DMS 273 (cell line): ENCODE measurements at regions not wholly inside any gene's neighbourhood (a gene's known extent, or its start where the extent isn't known, plus 50 kb on each side); places are given as distances from the start of the nearest gene placed in this dataset.
"Not testable (repeated sequence)": the region's sequence is repeated elsewhere in the genome, so short reads cannot be mapped to it uniquely, and the experiment has no call there.

Experiments used
- DNase-seq: peaks from one replicate; lab custom pipeline; 2025; ENCODE audit not compliant: unreplicated experiment; lab: John Stamatoyannopoulos, UW

- DNase-seq, result no peak
Observed at GRCh38 chr6:159527351-159527750, 165.7 kb downstream of the SOD2 start.

DNA sequence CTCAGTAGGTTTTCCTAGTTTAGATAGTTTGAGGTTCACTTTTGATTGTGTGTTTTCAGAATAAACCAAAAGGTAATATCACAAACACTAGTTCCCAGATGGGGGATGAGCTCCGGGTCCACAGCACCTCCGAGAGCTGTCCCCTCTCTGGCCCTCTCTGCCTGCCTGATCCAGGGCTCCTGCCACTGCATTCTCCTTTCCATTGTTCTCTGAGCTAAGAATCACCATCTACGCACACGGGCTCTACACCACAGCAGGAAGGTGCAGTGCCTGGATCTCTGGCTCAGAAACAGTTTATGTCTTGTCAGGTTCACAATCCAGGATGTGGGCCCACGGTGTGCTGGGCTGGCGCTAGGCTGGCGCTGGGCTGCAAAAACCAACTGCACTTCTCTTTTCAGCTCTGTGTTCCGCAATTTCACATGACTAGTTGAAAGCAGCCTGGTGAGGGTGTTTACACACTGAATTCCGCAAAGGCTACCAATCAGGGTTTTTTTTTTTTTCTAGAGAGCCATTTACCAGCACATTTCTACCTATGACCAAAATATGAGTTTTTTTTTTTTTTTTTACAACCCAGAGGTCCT lies 167.5 kb downstream of the SOD2 start:
- no peak for DNase-seq

GRCh38 chr6:159522877-159523547 lies 170.0 kb downstream of the SOD2 start:
- DNase-seq, result no peak

DNA sequence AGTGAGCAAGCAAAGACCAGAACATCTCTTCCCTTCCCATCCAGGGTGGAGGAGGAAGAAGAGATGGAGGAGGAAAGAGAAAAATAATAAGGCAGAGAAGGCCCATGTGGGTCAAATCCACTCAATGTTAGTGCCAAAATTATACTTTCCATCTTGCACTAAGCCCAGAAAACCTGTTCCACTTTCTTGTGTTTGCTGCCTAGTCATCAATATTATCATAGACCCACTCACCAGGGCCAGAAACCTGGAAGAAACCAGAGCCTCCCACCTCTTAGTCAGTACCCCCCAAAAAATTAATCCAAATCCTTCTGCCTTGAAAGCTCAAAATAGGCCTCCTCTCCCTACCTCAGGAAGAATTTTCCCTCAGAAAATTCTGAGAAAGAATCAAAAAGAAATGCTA lies 171.1 kb downstream of the SOD2 start:
- DNase-seq, result no peak

GRCh38 chr6:159520002-159520401 lies 173.0 kb downstream of the SOD2 start:
- DNase-seq, result no peak

- not testable (repeated sequence) for DNase-seq
Observed at GRCh38 chr6:159515811-159516210, 177.2 kb downstream of the SOD2 start.

- no peak for DNase-seq
Observed at GRCh38 chr6:159513914-159514313, 179.1 kb downstream of the SOD2 start.

- no peak for DNase-seq
Observed at GRCh38 chr6:159513074-159513720, 179.8 kb downstream of the SOD2 start.

- no peak for DNase-seq
Observed at GRCh38 chr6:159512571-159512970, 180.5 kb downstream of the SOD2 start.

GRCh38 chr6:159512104-159512503 lies 180.9 kb downstream of the SOD2 start:
- DNase-seq, result no peak

DNA sequence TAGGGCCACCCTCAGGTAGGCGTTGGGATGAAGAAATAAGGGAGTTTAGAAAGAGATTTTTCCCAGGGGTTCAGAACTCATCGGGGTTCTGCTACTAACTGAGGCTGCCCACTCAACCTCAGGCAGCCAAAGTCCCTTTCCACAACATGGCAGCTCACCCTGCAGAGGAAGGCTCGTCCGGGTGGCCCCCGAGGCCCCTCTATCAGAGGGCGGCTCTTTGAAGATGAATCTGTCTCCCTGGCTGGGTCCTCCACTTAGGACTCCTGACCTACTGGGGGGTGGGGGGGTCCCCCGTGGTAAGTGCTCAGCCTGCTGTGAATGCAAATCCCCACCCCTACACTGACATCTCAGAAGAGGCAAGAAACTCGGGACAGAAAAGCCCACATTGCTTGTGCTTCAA lies 182.9 kb downstream of the SOD2 start:
- no peak for DNase-seq

DNA sequence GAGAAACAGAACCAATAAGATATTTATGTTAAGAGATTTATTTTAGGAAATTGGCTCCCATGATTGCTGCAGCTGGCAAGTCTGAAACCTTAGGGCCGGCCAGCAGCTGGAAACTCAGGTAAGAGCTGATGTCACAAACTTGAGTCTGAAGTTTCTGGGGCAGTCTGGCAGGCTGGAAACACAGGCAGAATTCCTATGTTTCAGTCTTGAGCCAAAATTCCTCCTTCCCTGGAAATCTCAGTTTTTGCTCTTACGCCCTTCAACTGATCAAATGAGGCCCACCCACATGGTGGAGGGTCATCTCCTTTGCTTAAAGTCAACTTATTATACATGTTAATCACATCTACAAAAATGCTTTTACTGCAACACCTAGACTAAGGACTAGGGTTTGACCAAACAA lies 184.1 kb downstream of the SOD2 start:
- DNase-seq, result no peak

- no peak for DNase-seq
Observed at GRCh38 chr6:159506048-159506447, 187.0 kb downstream of the SOD2 start.

DNA sequence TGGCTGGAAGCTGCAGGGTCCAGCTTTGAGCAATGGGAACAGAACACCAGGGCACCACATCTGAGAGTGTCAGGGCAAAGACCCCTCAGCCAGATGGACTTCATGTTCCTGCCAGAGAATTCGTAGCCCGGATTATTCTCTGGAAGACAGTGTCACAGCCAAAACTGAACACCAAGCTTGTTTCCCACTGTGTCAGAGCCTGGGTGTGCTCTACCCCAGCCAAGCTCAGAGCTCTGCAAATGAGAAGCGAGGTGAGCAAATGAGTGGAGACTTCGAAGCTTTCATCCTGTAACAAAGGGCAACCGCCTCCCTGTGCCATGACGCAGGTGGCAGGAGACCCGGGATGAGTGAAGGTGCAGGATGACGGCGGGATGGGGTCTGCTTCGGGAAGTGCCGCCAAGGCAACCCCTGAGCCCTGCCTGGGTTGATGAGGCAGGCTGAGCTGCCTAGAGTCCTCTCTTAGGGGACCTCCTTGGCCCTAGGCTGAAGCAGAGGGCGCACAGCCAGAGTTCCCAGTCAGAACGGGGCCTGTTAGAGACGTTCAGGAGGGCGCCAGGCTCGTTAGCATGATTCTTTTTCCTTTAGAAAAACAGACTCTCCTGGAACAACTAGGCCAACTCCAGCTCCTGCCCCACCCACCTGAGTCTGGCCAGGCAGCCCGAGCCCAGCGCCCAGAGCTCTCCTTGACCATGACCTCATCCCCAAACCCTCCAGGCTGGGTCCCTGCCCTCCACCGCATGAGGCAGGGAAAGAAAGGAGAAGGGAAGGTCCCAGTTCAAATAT lies 187.7 kb downstream of the SOD2 start:
- DNase-seq, result no peak

DNA sequence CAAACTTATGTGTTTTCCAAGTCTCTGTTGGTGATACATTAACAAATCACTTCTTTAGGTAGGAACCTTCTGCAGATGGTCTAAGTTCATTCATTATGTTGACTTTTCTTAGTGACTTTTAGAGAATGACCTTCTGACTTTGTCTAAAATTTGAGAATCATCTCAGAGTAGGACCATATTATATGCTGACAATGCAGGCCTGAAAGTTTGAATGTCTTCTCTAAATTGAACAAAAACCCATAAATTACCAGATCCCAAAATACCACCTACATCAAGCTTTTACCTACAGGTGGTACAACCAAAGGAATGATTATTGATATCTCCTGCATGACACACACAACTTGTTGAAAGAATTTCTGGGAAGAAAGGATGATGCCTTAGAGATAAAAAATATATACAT lies 191.5 kb downstream of the SOD2 start:
- no peak for DNase-seq

- DNase-seq, result no peak
Observed at GRCh38 chr6:159499034-159499433, 194.0 kb downstream of the SOD2 start.

DNA sequence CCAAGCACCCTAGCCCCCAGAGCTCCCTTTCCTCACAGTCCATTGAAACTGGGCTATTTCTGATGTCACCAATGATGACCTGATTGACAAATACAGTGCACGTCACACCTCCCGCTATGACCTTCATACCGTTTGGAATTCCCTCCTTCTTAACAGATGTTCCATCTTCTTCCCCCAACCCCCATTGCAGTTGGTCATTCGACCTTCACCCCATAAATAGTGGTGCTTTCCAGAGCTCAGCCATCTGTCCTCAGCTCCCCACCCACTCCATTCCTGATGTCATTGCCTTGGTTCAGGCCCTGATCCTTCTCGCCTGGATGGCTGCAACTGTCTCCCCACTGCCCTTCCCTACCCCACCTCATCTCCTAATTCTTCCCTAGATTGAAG lies 198.5 kb downstream of the SOD2 start:
- DNase-seq, result peak; percentile 54

- DNase-seq, result no peak
Observed at GRCh38 chr6:159493898-159494585, 199.0 kb downstream of the SOD2 start.

DNA sequence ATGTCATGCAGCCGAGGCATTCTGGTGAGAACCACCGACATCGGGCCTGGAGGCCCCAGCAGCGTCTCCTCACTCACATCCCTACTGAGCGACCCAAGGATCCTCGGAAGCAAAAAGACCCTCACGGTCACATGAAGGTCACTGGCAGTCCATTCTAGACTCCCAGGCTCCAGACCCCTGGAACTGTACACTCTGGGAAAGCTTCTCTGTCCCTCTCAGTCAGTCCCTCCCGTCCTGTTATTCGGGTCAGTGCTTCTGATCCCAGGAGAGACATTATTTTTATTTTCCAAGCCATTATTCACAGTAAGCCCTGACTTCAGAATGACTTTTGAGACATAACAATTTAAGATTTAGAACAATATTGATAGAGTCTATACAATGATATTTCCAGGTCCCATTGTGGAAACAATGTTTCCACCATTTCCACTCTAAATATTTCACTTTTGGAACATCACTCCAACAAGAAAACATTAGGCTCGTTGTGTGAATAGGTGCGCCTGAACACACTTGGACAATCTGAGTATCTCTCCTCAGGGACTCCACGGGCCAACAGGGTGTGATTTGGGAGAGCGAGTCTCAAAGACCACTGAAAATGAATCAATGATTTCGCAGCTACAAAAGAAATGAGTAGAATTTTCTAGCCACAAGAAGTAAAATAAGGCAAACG lies 199.7 kb downstream of the SOD2 start:
- DNase-seq, result no peak

DNA sequence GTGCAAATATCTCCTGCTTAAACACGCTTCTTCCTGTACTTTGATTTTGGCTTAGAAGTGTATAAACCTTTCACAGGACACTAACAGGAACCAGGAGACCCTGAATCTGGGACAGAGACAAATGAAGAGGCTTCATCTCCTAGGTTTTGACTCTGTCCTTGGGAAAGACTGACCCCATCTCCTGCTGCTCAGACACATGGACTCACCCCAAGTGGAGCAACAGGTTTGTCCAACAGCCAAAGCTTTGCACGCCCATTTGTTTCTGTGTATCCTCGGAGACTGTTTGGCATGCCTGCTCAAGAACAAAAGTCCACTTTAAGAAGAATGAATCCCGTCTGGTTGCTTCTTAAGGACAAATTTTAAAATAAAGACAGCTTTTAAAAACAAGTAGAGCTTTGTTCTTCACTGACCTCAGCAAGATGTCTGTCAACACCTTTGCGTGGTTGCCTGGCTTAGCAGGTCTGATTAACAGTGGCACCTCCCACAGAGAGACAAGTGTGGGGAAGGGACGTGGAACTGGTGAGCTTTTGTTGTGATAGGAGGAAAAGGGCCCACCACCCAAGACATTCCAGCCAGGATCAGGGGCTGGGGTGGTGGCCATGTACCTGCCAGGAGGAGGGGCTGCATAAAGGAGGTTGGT lies 202.6 kb downstream of the SOD2 start:
- no peak for DNase-seq
